HG03432 (cell line): ENCODE measurements at regions not wholly inside any gene's neighbourhood (a gene's known extent, or its start where the extent isn't known, plus 50 kb on each side); places are given as distances from the start of the nearest gene placed in this dataset.
"Not testable (repeated sequence)": the region's sequence is repeated elsewhere in the genome, so short reads cannot be mapped to it uniquely, and the experiment has no call there.

ENCODE experiments used
- ATAC-seq: cut with Tn5 transposase; IDR thresholded peaks from one replicate; pipeline ENCODE4 v1.9.1; 2021; ENCODE audit warnings: mild to moderate bottlenecking, moderate library complexity; ENCODE audit not compliant: unreplicated experiment

DNA sequence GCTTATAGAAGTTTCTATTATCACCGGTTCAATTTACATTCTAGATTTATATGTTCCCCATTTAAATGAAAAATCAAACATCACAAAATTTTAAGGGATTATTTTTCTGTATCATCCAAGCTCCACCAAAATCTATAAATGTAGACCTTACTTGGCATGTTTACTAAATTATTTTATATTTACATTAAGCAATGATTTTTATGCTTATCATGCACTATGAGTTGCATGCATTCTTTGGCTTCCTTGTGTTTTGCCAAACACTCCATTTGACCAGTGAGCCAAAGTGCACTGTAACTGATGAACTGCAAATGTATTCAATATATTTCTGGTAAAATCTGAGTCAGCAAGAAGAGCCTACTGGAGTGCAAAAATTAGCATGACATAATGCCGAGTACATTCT lies 595.5 kb upstream of the PCDH7 start:
- not testable (repeated sequence) for ATAC-seq

GRCh38 chr4:30125868-30126267 lies 594.3 kb upstream of the PCDH7 start:
- no peak for ATAC-seq

GRCh38 chr4:30126351-30126750 lies 593.8 kb upstream of the PCDH7 start:
- ATAC-seq, result no peak

GRCh38 chr4:30148828-30149227 lies 571.3 kb upstream of the PCDH7 start:
- ATAC-seq, result not testable (repeated sequence)

DNA sequence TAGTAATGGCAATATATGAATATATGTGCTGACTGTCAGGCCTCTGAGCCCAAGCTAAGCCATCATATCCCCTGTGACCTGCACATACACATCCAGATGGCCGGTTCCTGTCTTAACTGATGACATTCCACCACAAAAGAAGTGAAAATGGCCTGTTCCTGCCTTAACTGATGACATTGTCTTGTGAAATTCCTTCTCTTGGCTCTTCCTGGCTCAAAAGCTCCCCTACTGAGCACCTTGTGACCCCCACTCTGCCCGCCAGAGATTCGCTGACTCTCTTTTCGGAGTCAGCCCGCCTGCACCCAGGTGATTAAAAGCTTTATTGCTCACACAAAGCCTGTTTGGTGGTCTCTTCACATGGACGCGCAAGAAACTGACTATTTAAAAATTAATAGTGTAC lies 570.6 kb upstream of the PCDH7 start:
- not testable (repeated sequence) for ATAC-seq

GRCh38 chr4:30153427-30153826 lies 566.7 kb upstream of the PCDH7 start:
- no peak for ATAC-seq

DNA sequence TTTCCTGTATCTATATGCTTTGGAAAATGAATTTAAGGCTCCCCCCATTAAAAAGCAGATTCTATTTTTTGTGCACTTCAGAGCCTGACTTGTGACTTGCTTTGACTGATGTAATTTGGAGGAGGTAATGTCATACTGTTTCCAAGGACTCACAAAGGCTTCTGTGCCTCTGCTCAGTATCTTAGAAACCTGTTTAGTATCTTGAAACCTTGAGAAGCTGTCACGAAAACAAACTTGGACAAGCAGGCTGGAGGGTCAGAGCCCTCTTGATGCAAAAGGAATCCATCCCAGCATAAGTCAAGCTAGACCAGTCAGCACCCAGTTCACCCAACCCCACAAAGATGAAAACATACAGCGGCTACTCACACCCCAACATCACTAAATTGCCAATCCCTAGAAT lies 560.0 kb upstream of the PCDH7 start:
- no peak for ATAC-seq

GRCh38 chr4:30172416-30172815 lies 547.8 kb upstream of the PCDH7 start:
- ATAC-seq, result no peak

- ATAC-seq, result no peak
These were observed 538.7 kb upstream of the PCDH7 start for GRCh38 chr4:30181512-30181911.

DNA sequence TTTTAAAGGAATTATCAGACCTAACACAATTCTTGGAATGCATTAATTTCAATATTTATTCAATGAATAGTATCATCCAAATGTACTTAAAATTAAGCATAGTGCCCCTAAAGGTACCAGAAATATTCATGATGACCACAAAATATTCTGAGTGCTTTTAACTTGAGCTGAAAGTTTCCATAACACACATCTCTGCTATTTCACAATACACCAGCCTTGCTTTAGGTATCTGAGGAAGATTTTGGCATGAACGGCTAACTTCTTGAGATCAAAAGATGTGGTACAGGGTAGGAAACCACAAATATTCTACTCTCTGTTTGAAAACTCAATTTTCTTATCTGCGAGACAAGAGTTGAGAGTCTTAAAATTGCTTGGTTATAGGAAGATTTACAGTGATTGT lies 538.3 kb upstream of the PCDH7 start:
- ATAC-seq, result no peak

GRCh38 chr4:30182786-30183185 lies 537.4 kb upstream of the PCDH7 start:
- no peak for ATAC-seq

DNA sequence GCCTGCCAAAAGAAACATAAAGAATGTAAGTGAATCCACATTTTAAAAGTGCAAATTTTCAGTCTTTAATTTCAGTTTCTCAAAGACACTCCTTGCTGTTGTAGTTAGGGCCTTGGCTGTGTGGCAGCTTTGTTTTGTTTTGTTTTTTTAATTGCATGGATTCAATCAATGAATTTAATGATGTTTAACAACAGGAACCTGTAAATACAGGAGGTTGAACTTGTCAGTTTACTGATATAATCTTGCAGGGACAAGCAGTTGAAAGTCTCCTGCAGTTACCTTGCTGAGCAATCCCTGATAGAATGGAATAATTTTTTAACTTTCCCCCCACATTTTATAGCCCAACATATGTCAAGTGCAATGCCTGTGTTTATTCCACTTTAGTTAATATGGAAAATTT lies 528.3 kb upstream of the PCDH7 start:
- no peak for ATAC-seq

GRCh38 chr4:30207389-30207788 lies 512.8 kb upstream of the PCDH7 start:
- ATAC-seq, result no peak

- no peak for ATAC-seq
These were observed 511.3 kb upstream of the PCDH7 start for GRCh38 chr4:30208731-30209435.

DNA sequence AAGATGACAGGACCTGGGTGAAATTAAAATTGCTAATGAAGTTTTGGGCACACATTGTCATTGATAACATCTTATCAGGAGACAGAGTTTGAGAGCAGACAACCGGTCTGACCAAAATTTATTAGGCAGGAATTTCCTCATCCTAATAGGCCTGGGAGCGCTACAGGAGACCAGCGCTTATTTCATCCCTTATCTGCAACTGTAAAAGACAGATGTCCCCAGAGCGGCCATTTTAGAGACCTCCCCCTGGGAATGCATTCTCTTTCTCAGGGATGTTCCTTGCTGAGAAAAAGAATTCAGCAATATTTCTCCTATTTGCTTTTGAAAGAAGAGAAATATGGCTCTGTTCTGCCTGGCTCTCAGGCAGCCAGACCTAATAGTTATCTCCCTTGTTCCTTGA lies 504.2 kb upstream of the PCDH7 start:
- not testable (repeated sequence) for ATAC-seq

- no peak for ATAC-seq
These were observed 475.0 kb upstream of the PCDH7 start for GRCh38 chr4:30245140-30245539.

- no peak for ATAC-seq
These were observed 463.9 kb upstream of the PCDH7 start for GRCh38 chr4:30256116-30256832.

DNA sequence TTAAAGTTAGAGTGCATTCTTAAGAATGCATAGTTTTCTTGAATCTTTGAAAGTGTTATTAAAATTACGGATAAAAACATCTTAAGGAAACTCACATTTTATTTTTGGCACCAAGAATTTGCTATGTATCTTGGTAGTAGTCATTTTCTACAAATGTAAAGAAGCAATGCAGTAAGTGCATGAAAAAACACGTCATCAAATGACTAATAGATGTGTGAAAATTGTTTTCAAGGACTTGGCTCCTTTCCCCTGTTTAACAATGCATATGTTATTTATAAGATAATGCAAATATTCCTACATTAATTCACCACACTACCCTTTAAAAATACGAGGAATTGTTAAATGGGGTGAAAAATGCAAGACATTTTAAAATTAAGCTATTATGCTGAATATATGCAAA lies 461.2 kb upstream of the PCDH7 start:
- ATAC-seq, result no peak

- ATAC-seq, result no peak
These were observed 457.8 kb upstream of the PCDH7 start for GRCh38 chr4:30262379-30262778.

- no peak for ATAC-seq
These were observed 455.7 kb upstream of the PCDH7 start for GRCh38 chr4:30264465-30264864.

DNA sequence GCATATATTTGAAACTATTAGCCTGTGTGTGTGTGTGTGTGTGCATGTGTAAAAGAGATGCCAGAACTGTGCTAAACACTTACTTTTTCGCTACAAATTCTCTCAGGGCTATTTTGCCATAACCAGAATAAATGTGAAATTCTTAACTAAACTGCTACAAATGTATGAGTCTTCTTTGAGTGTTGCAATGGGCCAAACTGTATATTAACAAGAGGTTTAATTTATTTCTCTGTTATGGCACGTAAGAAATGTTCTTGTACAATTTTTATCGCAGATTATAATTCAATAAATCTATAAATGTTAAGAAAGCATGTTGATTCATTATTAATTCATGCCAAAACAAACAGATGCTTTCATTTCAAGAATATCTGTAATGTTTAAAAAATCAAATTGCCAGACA lies 454.5 kb upstream of the PCDH7 start:
- ATAC-seq, result no peak

DNA sequence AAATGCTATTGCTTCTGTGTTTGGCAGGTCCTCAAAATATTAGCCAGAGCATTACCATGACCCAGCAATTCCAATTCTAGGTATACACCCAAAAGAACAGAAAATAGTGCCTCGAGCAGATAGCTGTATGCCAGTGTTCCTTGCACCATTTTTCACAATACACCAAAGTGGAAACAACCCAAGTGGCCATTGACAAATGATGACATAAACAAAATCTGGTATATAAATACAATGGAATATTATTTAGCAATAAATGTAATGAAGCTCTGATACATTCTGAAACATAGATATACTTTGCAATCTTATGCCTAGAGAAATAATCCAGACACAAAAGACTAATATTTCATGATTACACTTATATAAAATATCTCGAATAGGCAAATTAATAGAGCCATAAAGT lies 451.8 kb upstream of the PCDH7 start:
- no peak for ATAC-seq

GRCh38 chr4:30269850-30270249 lies 450.3 kb upstream of the PCDH7 start:
- ATAC-seq, result no peak
